H1 (cell line): ENCODE measurements at regions not wholly inside any gene's neighbourhood (a gene's known extent, or its start where the extent isn't known, plus 50 kb on each side); places are given as distances from the start of the nearest gene placed in this dataset.
"Not testable (repeated sequence)": the region's sequence is repeated elsewhere in the genome, so short reads cannot be mapped to it uniquely, and the experiment has no call there.

Experiments used
- CTCF ChIA-PET: fragments of 300-600 bp; sonication (Branson Sonifier 250); formaldehyde crosslinking; loops from one replicate; lab custom pipeline; 2021; ENCODE audit not compliant: partially characterized antibody; lab: Charles Lee
- POLR2A ChIA-PET: fragments of 300-600 bp; sonication (Branson Sonifier 250); formaldehyde crosslinking; loops from one replicate; lab custom pipeline; 2021; ENCODE audit warnings: inconsistent platforms; ENCODE audit not compliant: partially characterized antibody; lab: Charles Lee
- DNase-seq, 2 experiments: peaks; one replicate each; pipeline versions ENCODE4 v3.0.0 to v3.0.0-alpha.2; 2010 to 2022; ENCODE audit warnings: low spot score in 2 of 2, low read depth in 1 of 2, mixed read lengths in 1 of 2
- FAIRE-seq: peaks from 2 replicates; lab custom pipeline; 2011; peaks lifted over from hg19 to GRCh38; lab: Jason Lieb, UNC
- H2AFZ ChIP-seq: 2 replicates; pipeline ENCODE4 v1.8.1; 2012; ENCODE audit warnings: low read length, inconsistent platforms
- H2AK5ac ChIP-seq: 2 replicates; pipeline ENCODE4 v1.6.1; 2013; ENCODE audit warnings: low read depth, low read length
- H2BK120ac ChIP-seq: replicated peaks from 2 replicates; pipeline ENCODE3; 2013; ENCODE audit warnings: low read depth, low read length, inconsistent platforms
- H2BK12ac ChIP-seq: 2 replicates; pipeline ENCODE4 v1.6.1; 2013; ENCODE audit warnings: low read depth, low read length
- H2BK15ac ChIP-seq: 2 replicates; pipeline ENCODE4 v1.6.1; 2013; ENCODE audit warnings: low read length
- H2BK20ac ChIP-seq: 2 replicates; pipeline ENCODE4 v1.6.1; 2013; ENCODE audit warnings: low read length
- H2BK5ac ChIP-seq: 2 replicates; pipeline ENCODE4 v1.6.1; 2013; ENCODE audit warnings: low read depth, low read length
- H3K14ac ChIP-seq: 2 replicates; pipeline ENCODE4 v1.6.1; 2013; ENCODE audit warnings: inconsistent platforms; ENCODE audit not compliant: insufficient read length
- H3K18ac ChIP-seq: 2 replicates; pipeline ENCODE4 v1.6.1; 2013; ENCODE audit warnings: low read length; ENCODE audit errors: extremely low read depth
- H3K23ac ChIP-seq: 2 replicates; pipeline ENCODE4 v1.6.1; 2013; ENCODE audit warnings: inconsistent platforms; ENCODE audit not compliant: insufficient read length
- H3K23me2 ChIP-seq: 2 replicates; pipeline ENCODE4 v1.6.1; 2013; ENCODE audit warnings: low read depth, low read length
- H3K27ac ChIP-seq: 2 replicates; pipeline ENCODE4 v1.6.1; 2011; ENCODE audit warnings: low read depth, low read length, inconsistent platforms
- H3K27me3 ChIP-seq, 4 experiments: replicated peaks in 1 of 4; 1 replicate in 1 of 4; 2 replicates in 3 of 4; pipeline versions ENCODE4 v1.6.1 to v1.8.1; 2011 to 2013; ENCODE audit warnings: low read length in 3 of 4, mild to moderate bottlenecking in 3 of 4, inconsistent platforms in 2 of 4, mixed read lengths in 2 of 4, moderate library complexity in 1 of 4; ENCODE audit not compliant: control insufficient read depth in 3 of 4, insufficient read depth in 3 of 4; ENCODE audit errors: extremely low read depth in 1 of 4
- H3K36me3 ChIP-seq, 4 experiments: 2 replicates each; pipeline versions ENCODE4 v1.6.1 to v1.8.1; 2011 to 2013; ENCODE audit warnings: mild to moderate bottlenecking in 4 of 4, low read length in 3 of 4, moderate library complexity in 2 of 4, control low read depth in 1 of 4, inconsistent platforms in 1 of 4; ENCODE audit not compliant: insufficient read depth in 4 of 4, control insufficient read depth in 2 of 4
- H3K4ac ChIP-seq: replicated peaks from 2 replicates; pipeline ENCODE3; 2013; ENCODE audit warnings: low read length, low read depth, mixed read lengths, inconsistent platforms; ENCODE audit not compliant: insufficient read length
- H3K4me1 ChIP-seq, 4 experiments: replicated peaks in 1 of 4; 1 replicate in 1 of 4; 2 replicates in 3 of 4; pipeline versions ENCODE4 v1.6.1 to v1.8.1; 2011 to 2013; ENCODE audit warnings: low read length in 3 of 4, inconsistent platforms in 2 of 4, mixed read lengths in 1 of 4; ENCODE audit not compliant: insufficient read depth in 4 of 4, control insufficient read depth in 3 of 4
- H3K4me2 ChIP-seq, 2 experiments: 2 replicates each; pipeline versions ENCODE4 v1.6.1 to v1.8.1; 2011 to 2013; ENCODE audit warnings: low read depth in 2 of 2, low read length in 2 of 2, control low read depth in 1 of 2, inconsistent platforms in 1 of 2, mild to moderate bottlenecking in 1 of 2; ENCODE audit not compliant: insufficient read depth in 1 of 2
- H3K4me3 ChIP-seq, 4 experiments: fragments of 200-600, 300-600 bp in 1 of 4; sonication (generic), shearing (Covaris generic), sonication (Bioruptor Twin) in 1 of 4; 2 replicates each; pipeline versions ENCODE4 v1.5.1 to v1.8.1; 2011 to 2016; ENCODE audit warnings: low read length in 4 of 4, low read depth in 3 of 4, control low read depth in 2 of 4, inconsistent platforms in 2 of 4, mild to moderate bottlenecking in 2 of 4, mixed read lengths in 1 of 4, moderate library complexity in 1 of 4; ENCODE audit not compliant: insufficient read depth in 2 of 4; ENCODE audit errors: extremely low read depth in 1 of 4
- H3K56ac ChIP-seq: replicated peaks from 2 replicates; pipeline ENCODE3; 2013; ENCODE audit warnings: low read depth, mild to moderate bottlenecking, mixed read lengths, low read length, inconsistent platforms; ENCODE audit not compliant: insufficient read length
- H3K79me1 ChIP-seq: 2 replicates; pipeline ENCODE4 v1.6.1; 2013; ENCODE audit warnings: low read depth, low read length, control low read depth
- H3K79me2 ChIP-seq, 2 experiments: 2 replicates each; pipeline versions ENCODE4 v1.6.1 to v1.8.1; 2012 to 2013; ENCODE audit warnings: low read length in 2 of 2, mild to moderate bottlenecking in 2 of 2, inconsistent platforms in 1 of 2; ENCODE audit not compliant: insufficient read depth in 2 of 2, control insufficient read depth in 1 of 2
- H3K9ac ChIP-seq, 4 experiments: replicated peaks in 1 of 4; 1 replicate in 1 of 4; 2 replicates in 3 of 4; pipeline versions ENCODE4 v1.6.1 to v1.8.1; 2011 to 2013; ENCODE audit warnings: low read depth in 3 of 4, low read length in 3 of 4, control low read depth in 2 of 4, mild to moderate bottlenecking in 2 of 4, moderate library complexity in 2 of 4, inconsistent platforms in 1 of 4; ENCODE audit errors: extremely low read depth in 1 of 4
- H3K9me3 ChIP-seq, 2 experiments: 2 replicates each; pipeline versions ENCODE4 v1.6.1 to v1.8.1; 2012 to 2013; ENCODE audit warnings: mild to moderate bottlenecking in 2 of 2, moderate library complexity in 2 of 2, control low read depth in 1 of 2, inconsistent platforms in 1 of 2, low read depth in 1 of 2, low read length in 1 of 2, mixed read lengths in 1 of 2; ENCODE audit not compliant: insufficient read depth in 2 of 2
- H4K20me1 ChIP-seq, 2 experiments: replicated peaks in 1 of 2; 2 replicates each; pipeline versions ENCODE3 to v1.8.1; 2011 to 2013; ENCODE audit warnings: inconsistent platforms in 2 of 2, low read length in 2 of 2, mild to moderate bottlenecking in 1 of 2; ENCODE audit not compliant: insufficient read depth in 2 of 2, control insufficient read depth in 1 of 2
- H4K5ac ChIP-seq: 2 replicates; pipeline ENCODE4 v1.6.1; 2013; ENCODE audit warnings: low read length, low read depth, mixed read lengths, inconsistent platforms; ENCODE audit not compliant: insufficient read length
- H4K8ac ChIP-seq: 2 replicates; pipeline ENCODE4 v1.8.0; 2013; ENCODE audit warnings: mild to moderate bottlenecking, moderate library complexity, low read length, inconsistent platforms; ENCODE audit not compliant: insufficient read depth; ENCODE audit errors: extremely low read depth
- H4K91ac ChIP-seq: replicated peaks from 2 replicates; pipeline ENCODE3; 2013; ENCODE audit warnings: low read length, mixed read lengths, inconsistent platforms; ENCODE audit not compliant: insufficient read length
- WGBS, 2 experiments: shearing (Covaris generic) in 1 of 2; methylation state at CpG; one replicate each; pipeline versions ENCODE4 v1.1.6 to v1.1.7; 2013 to 2015; ENCODE audit warnings: low lambda C conversion rate in 2 of 2, mixed read lengths in 2 of 2, inconsistent platforms in 1 of 2, low coverage in 1 of 2, missing lambda C conversion rate in 1 of 2; ENCODE audit not compliant: insufficient replicate concordance in 2 of 2, insufficient coverage in 1 of 2, insufficient read length in 1 of 2; ENCODE audit errors: extremely low coverage in 1 of 2, missing lambda C conversion rate in 1 of 2; 5-methylcytosine and 5-hydroxymethylcytosine counted together

- H3K4me1 ChIP-seq, H3K4me2 ChIP-seq, POLR2A ChIA-PET, H3K56ac ChIP-seq, H3K79me1 ChIP-seq, H3K27ac ChIP-seq, H3K79me2 ChIP-seq, DNase-seq, H3K36me3 ChIP-seq, H3K23me2 ChIP-seq, H4K91ac ChIP-seq, H4K8ac ChIP-seq, H2AFZ ChIP-seq, H4K20me1 ChIP-seq, H2BK5ac ChIP-seq, H2BK20ac ChIP-seq, H3K4me3 ChIP-seq, H2BK15ac ChIP-seq, H4K5ac ChIP-seq, FAIRE-seq, H3K18ac ChIP-seq, H2BK12ac ChIP-seq, H2AK5ac ChIP-seq, H3K27me3 ChIP-seq, H3K23ac ChIP-seq, H3K9me3 ChIP-seq, H3K4ac ChIP-seq, H2BK120ac ChIP-seq, H3K9ac ChIP-seq, H3K14ac ChIP-seq, CTCF ChIA-PET: not testable (repeated sequence)
- WGBS, 2 experiments = 83% methylated on average over 6 of the region's 6 CpGs; no CpG with 5 or more reads in 1 of the 2 experiments
Observed at GRCh38 chr10:3917392-3917791, 132.4 kb upstream of the KLF6 start.
